DOHH2 (cell line): ENCODE measurements at regions not wholly inside any gene's neighbourhood (a gene's known extent, or its start where the extent isn't known, plus 50 kb on each side); places are given as distances from the start of the nearest gene placed in this dataset.

Experiments used
- H3F3A ChIP-seq: fragments of 200-600 bp; sonication (generic), shearing (Covaris generic); 2 replicates; pipeline ENCODE4 v1.6.0; 2016; ENCODE audit warnings: antibody characterized with exemption, mild to moderate bottlenecking; ENCODE audit not compliant: control insufficient read depth, insufficient read depth
- H3K27ac ChIP-seq: fragments of 200-600 bp; sonication (generic); 2 replicates; pipeline ENCODE4 v1.5.1; 2014; ENCODE audit warnings: low read depth, mild to moderate bottlenecking, low read length, moderate library complexity
- H3K27me3 ChIP-seq: fragments of 200-600 bp; sonication (generic); 2 replicates; pipeline ENCODE4 v1.6.1; 2014; ENCODE audit warnings: mild to moderate bottlenecking, low read length, mixed read lengths; ENCODE audit not compliant: control insufficient read depth
- H3K36me3 ChIP-seq: fragments of 200-600 bp; sonication (generic); 2 replicates; pipeline ENCODE4 v1.6.1; 2014; ENCODE audit warnings: mild to moderate bottlenecking, low read length, moderate library complexity, mixed read lengths; ENCODE audit not compliant: control insufficient read depth
- H3K4me1 ChIP-seq: fragments of 200-600 bp; sonication (generic); 2 replicates; pipeline ENCODE4 v1.6.1; 2014; ENCODE audit warnings: mild to moderate bottlenecking, low read length, mixed read lengths; ENCODE audit not compliant: control insufficient read depth
- H3K4me2 ChIP-seq: fragments of 200-600 bp; sonication (generic); 2 replicates; pipeline ENCODE4 v1.6.0; 2014; ENCODE audit warnings: mild to moderate bottlenecking, low read length, moderate library complexity
- H3K4me3 ChIP-seq: fragments of 200-600 bp; sonication (generic); 2 replicates; pipeline ENCODE4 v1.5.1; 2014; ENCODE audit warnings: mild to moderate bottlenecking, low read length, mixed read lengths
- H3K79me2 ChIP-seq: fragments of 200-600 bp; sonication (generic); 2 replicates; pipeline ENCODE4 v1.6.1; 2014; ENCODE audit warnings: mild to moderate bottlenecking, low read length, mixed read lengths; ENCODE audit not compliant: control insufficient read depth
- H3K9me2 ChIP-seq: fragments of 200-600 bp; sonication (generic); replicated peaks from 2 replicates; pipeline ENCODE4 v1.6.1; 2014; ENCODE audit warnings: mild to moderate bottlenecking, low read length, mixed read lengths; ENCODE audit not compliant: control insufficient read depth
- H3K9me3 ChIP-seq: fragments of 200-600 bp; sonication (generic); 2 replicates; pipeline ENCODE4 v1.6.1; 2014; ENCODE audit warnings: antibody characterized with exemption, low read length, mixed read lengths; ENCODE audit not compliant: control insufficient read depth, insufficient read depth
- H4K20me1 ChIP-seq: fragments of 200-600 bp; sonication (generic); 2 replicates; pipeline ENCODE4 v1.6.0; 2014; ENCODE audit warnings: low read depth, mild to moderate bottlenecking, antibody characterized with exemption, low read length, moderate library complexity; ENCODE audit not compliant: control insufficient read depth, insufficient read depth
- CTCF ChIP-seq: fragments of 200-600 bp; sonication (generic); IDR thresholded peaks from one replicate; pipeline ENCODE4 v1.5.1; 2014; ENCODE audit warnings: antibody characterized with exemption, mild to moderate bottlenecking, low read depth, low read length; ENCODE audit not compliant: poor library complexity, severe bottlenecking
- EZH2phosphoT487 ChIP-seq: fragments of 200-600 bp; sonication (generic); IDR thresholded peaks from 2 replicates; pipeline ENCODE4 v1.6.1; 2017; ENCODE audit warnings: borderline replicate concordance, mild to moderate bottlenecking, antibody characterized with exemption, low read length, moderate library complexity, mixed read lengths

GRCh38 chr2:181231886-181232621 is 225.1 kb upstream of the ITGA4 start:
- no peak overlapping the region for H3K4me2 ChIP-seq
- H3K27ac ChIP-seq, result no peak overlapping the region
- H3K4me3 ChIP-seq, result no peak overlapping the region
- no peaks in the 10 kb centered on the region for H3K4me1 ChIP-seq
- H4K20me1 ChIP-seq, result no peaks in the 10 kb centered on the region
- no peaks in the 10 kb centered on the region for H3K36me3 ChIP-seq
- H3F3A ChIP-seq, result no peaks in the 10 kb centered on the region
- TF ChIP-seq EZH2phosphoT487, result no peak
- TF ChIP-seq CTCF, result no peak
- H3K79me2 ChIP-seq, result no peaks in the 10 kb centered on the region
- no peaks in the 10 kb centered on the region for H3K27me3 ChIP-seq
- H3K9me3 ChIP-seq, result no peaks in the 10 kb centered on the region
- H3K9me2 ChIP-seq, result no peaks in the 10 kb centered on the region

DNA sequence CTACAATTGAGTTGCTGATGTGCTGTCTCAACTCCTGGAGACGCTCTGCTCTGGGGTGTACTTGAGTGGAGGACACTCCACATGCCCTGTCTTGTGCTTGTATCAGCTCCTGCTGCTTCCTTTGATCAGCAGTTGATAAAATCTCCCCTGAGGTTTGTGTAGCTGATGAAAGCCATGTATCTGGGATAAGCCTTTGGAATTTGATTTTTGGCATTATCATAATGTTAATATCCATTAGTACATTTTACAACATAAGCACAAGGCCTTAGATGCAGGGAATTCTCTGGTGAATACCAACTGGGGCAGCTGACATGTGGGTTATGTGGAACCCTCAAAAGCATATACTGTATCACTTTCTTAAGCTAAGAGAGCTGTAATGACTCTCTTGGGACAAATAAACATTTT is 222.7 kb upstream of the ITGA4 start:
- no peaks in the 10 kb centered on the region for H3K9me2 ChIP-seq
- no peaks in the 10 kb centered on the region for H3K9me3 ChIP-seq
- no peak overlapping the region for H3K4me2 ChIP-seq
- TF ChIP-seq CTCF (no peak), EZH2phosphoT487 (no peak)
- no peaks in the 10 kb centered on the region for H3K36me3 ChIP-seq
- H3K4me3 ChIP-seq, result no peak overlapping the region
- H3K4me1 ChIP-seq, result no peaks in the 10 kb centered on the region
- H3F3A ChIP-seq, result no peaks in the 10 kb centered on the region
- no peaks in the 10 kb centered on the region for H4K20me1 ChIP-seq
- no peaks in the 10 kb centered on the region for H3K79me2 ChIP-seq
- H3K27ac ChIP-seq, result no peak overlapping the region
- no peaks in the 10 kb centered on the region for H3K27me3 ChIP-seq

GRCh38 chr2:181235011-181235410 is 222.2 kb upstream of the ITGA4 start:
- Histone ChIP-seq H3K4me2 (no peak overlapping the region), H3K79me2 (no peaks in the 10 kb centered on the region), H4K20me1 (no peaks in the 10 kb centered on the region), H3K36me3 (no peaks in the 10 kb centered on the region), H3K9me2 (no peaks in the 10 kb centered on the region), H3K27me3 (no peaks in the 10 kb centered on the region), H3K9me3 (no peaks in the 10 kb centered on the region), H3F3A (no peaks in the 10 kb centered on the region), H3K4me1 (no peaks in the 10 kb centered on the region), H3K27ac (no peak overlapping the region), H3K4me3 (no peak overlapping the region)
- TF ChIP-seq CTCF, result no peak
- TF ChIP-seq EZH2phosphoT487, result no peak
